HCT116 (cell line): ENCODE measurements at regions not wholly inside any gene's neighbourhood (a gene's known extent, or its start where the extent isn't known, plus 50 kb on each side); places are given as distances from the start of the nearest gene placed in this dataset.

ENCODE experiments used
- ATAC-seq: fragments of 200-7000 bp; cut with Tn5 transposase; 2 replicates; pipeline ENCODE4 v1.9.1; 2020; ENCODE audit warnings: mild to moderate bottlenecking, moderate library complexity
- BruUV-seq: library from RNA; stranded (reverse); fragments of 400-500 nt; replicated peaks from 2 replicates; lab custom pipeline; 2021; lab: Mats Ljungman, UMichigan
- CTCF ChIA-PET: fragments of 300-600 bp; sonication (Branson Sonifier 250); formaldehyde crosslinking; loops from one replicate; lab custom pipeline; 2021; ENCODE audit warnings: antibody characterized with exemption; lab: Charles Lee
- POLR2A ChIA-PET: fragments of 300-600, 350-600 bp; sonication (Branson Sonifier 250); formaldehyde crosslinking; loops from one replicate; lab custom pipeline; 2021; ENCODE audit warnings: antibody characterized with exemption; lab: Charles Lee
- RAD21 ChIA-PET, 2 experiments: fragments of 300-600 bp; sonication (Branson Sonifier 250); formaldehyde crosslinking; loops; one replicate each; lab custom pipeline; 2023; ENCODE audit warnings: low total read pairs in 2 of 2; ENCODE audit not compliant: uncharacterized antibody in 2 of 2, unreplicated experiment in 2 of 2, low non-redundant PET in 1 of 2; lab: Charles Lee
- DNase-seq: peaks from one replicate; pipeline ENCODE4 v3.0.0-alpha.2; 2010; ENCODE audit warnings: low read depth, low spot score
- H2AFZ ChIP-seq: fragments of 200-600 bp; shearing (Covaris generic), sonication (generic); 2 replicates; pipeline ENCODE4 v1.6.1; 2017; ENCODE audit warnings: low read depth, mixed run types, mixed read lengths, antibody characterized with exemption, low read length; ENCODE audit not compliant: poor library complexity, severe bottlenecking
- H3K27ac ChIP-seq: 2 replicates; pipeline ENCODE4 v1.5.1; 2012; ENCODE audit warnings: low read depth, low read length
- H3K27me3 ChIP-seq: fragments of 200-600 bp; sonication (generic); 2 replicates; pipeline ENCODE4 v1.6.1; 2016; ENCODE audit warnings: mixed run types, low read length, mixed read lengths; ENCODE audit not compliant: insufficient read depth
- H3K36me3 ChIP-seq, 2 experiments: fragments of 200-500 bp in 1 of 2; fragments of 200-600 bp in 1 of 2; sonication (Bioruptor generic) in 1 of 2; sonication (generic) in 1 of 2; 2 replicates each; pipeline versions ENCODE4 v1.5.1 to v1.6.1; 2014 to 2016; ENCODE audit warnings: low read length in 2 of 2, inconsistent platforms in 1 of 2, mixed read lengths in 1 of 2, mixed run types in 1 of 2; ENCODE audit not compliant: insufficient read depth in 2 of 2, control insufficient read depth in 1 of 2
- H3K4me1 ChIP-seq, 2 experiments: fragments of 200-600 bp in 1 of 2; sonication (generic) in 1 of 2; 2 replicates each; pipeline versions ENCODE4 v1.5.1 to v1.6.1; 2012 to 2017; ENCODE audit warnings: low read length in 2 of 2, inconsistent platforms in 1 of 2, mild to moderate bottlenecking in 1 of 2, mixed read lengths in 1 of 2, mixed run types in 1 of 2, moderate library complexity in 1 of 2; ENCODE audit not compliant: insufficient read depth in 2 of 2, control insufficient read depth in 1 of 2
- H3K4me2 ChIP-seq: fragments of 200-600 bp; sonication (generic); 2 replicates; pipeline ENCODE4 v1.6.1; 2017; ENCODE audit warnings: mixed run types, low read length, mixed read lengths
- H3K4me3 ChIP-seq, 2 experiments: fragments of 200-600 bp in 1 of 2; sonication (generic) in 1 of 2; replicated peaks in 1 of 2; 2 replicates each; pipeline ENCODE4 v1.5.1; 2011 to 2016; ENCODE audit warnings: low read length in 2 of 2, control low read depth in 1 of 2, low read depth in 1 of 2, mild to moderate bottlenecking in 1 of 2, mixed read lengths in 1 of 2, mixed run types in 1 of 2
- H3K79me2 ChIP-seq: fragments of 200-600 bp; sonication (generic); 2 replicates; pipeline ENCODE4 v1.6.1; 2017; ENCODE audit warnings: mild to moderate bottlenecking, mixed run types, low read length, moderate library complexity, mixed read lengths; ENCODE audit not compliant: insufficient read depth
- H3K9ac ChIP-seq: fragments of 200-600 bp; sonication (generic); 2 replicates; pipeline ENCODE4 v1.6.1; 2016; ENCODE audit warnings: low read length, mixed read lengths
- H3K9me2 ChIP-seq: fragments of 200-600 bp; sonication (generic), shearing (Covaris generic); 2 replicates; pipeline ENCODE4 v1.6.1; 2017; ENCODE audit warnings: mixed run types, mild to moderate bottlenecking, moderate library complexity; ENCODE audit not compliant: insufficient read depth
- H3K9me3 ChIP-seq, 2 experiments: fragments of 200-500 bp in 1 of 2; fragments of 200-600 bp in 1 of 2; sonication (Bioruptor generic) in 1 of 2; sonication (generic) in 1 of 2; 2 replicates each; pipeline ENCODE4 v1.6.1; 2014 to 2017; ENCODE audit warnings: low read length in 2 of 2, mixed read lengths in 2 of 2, inconsistent platforms in 1 of 2, low read depth in 1 of 2, mild to moderate bottlenecking in 1 of 2, mixed run types in 1 of 2, moderate library complexity in 1 of 2; ENCODE audit not compliant: control insufficient read depth in 1 of 2, insufficient read depth in 1 of 2
- H4K20me1 ChIP-seq: fragments of 200-600 bp; sonication (generic), shearing (Covaris generic); 2 replicates; pipeline ENCODE4 v1.6.1; 2017; ENCODE audit warnings: mixed run types, mild to moderate bottlenecking, moderate library complexity; ENCODE audit not compliant: insufficient read depth
- CBX3 ChIP-seq: IDR thresholded peaks from 2 replicates; pipeline ENCODE4 v1.6.1; 2012; ENCODE audit warnings: low read depth
- CEBPB ChIP-seq: IDR thresholded peaks from 2 replicates; pipeline ENCODE4 v1.6.1; 2012; ENCODE audit warnings: low read depth
- EGR1 ChIP-seq: IDR thresholded peaks from 2 replicates; pipeline ENCODE4 v1.6.1; 2012; ENCODE audit warnings: low read depth
- ELF1 ChIP-seq: IDR thresholded peaks from 2 replicates; pipeline ENCODE4 v1.6.1; 2012; ENCODE audit warnings: low read depth, borderline replicate concordance
- EZH2 ChIP-seq: fragments of 200-600 bp; sonication (generic); IDR thresholded peaks from 2 replicates; pipeline ENCODE4 v1.6.1; 2017; ENCODE audit warnings: antibody characterized with exemption, mixed run types
- EZH2phosphoT487 ChIP-seq: fragments of 200-600 bp; IDR thresholded peaks from 2 replicates; pipeline ENCODE4 v1.6.1; 2018; ENCODE audit warnings: antibody characterized with exemption, borderline replicate concordance
- FOSL1 ChIP-seq: IDR thresholded peaks from 2 replicates; pipeline ENCODE4 v1.6.1; 2012; ENCODE audit warnings: low read depth
- JUND ChIP-seq: IDR thresholded peaks from 2 replicates; pipeline ENCODE4 v1.6.1; 2012
- POLR2A ChIP-seq: IDR thresholded peaks from 2 replicates; pipeline ENCODE4 v1.7.0; 2011; ENCODE audit warnings: borderline replicate concordance; ENCODE audit not compliant: insufficient read depth, insufficient read length; ENCODE audit errors: extremely low read depth
- POLR2AphosphoS5 ChIP-seq: IDR thresholded peaks from 2 replicates; pipeline ENCODE4 v1.6.1; 2011; ENCODE audit warnings: mild to moderate bottlenecking, low read depth, low read length, moderate library complexity
- RAD21 ChIP-seq: IDR thresholded peaks from 2 replicates; pipeline ENCODE4 v1.6.1; 2012; ENCODE audit warnings: low read depth, mild to moderate bottlenecking
- SIN3A ChIP-seq: IDR thresholded peaks from 2 replicates; pipeline ENCODE4 v1.6.1; 2012; ENCODE audit warnings: low read depth
- SRF ChIP-seq: IDR thresholded peaks from 2 replicates; pipeline ENCODE4 v1.6.1; 2012; ENCODE audit warnings: low read depth
- TCF7L2 ChIP-seq: IDR thresholded peaks from 2 replicates; pipeline ENCODE4 v1.7.0; 2011; ENCODE audit warnings: borderline replicate concordance, inconsistent platforms; ENCODE audit not compliant: insufficient read depth, insufficient read length; ENCODE audit errors: extremely low read depth
- YY1 ChIP-seq: IDR thresholded peaks from 2 replicates; pipeline ENCODE4 v1.6.1; 2011; ENCODE audit warnings: low read length, low read depth, moderate library complexity, mild to moderate bottlenecking; ENCODE audit not compliant: insufficient replicate concordance; ENCODE audit errors: extremely low read depth
- ZFX ChIP-seq: fragments of 450-650 bp; IDR thresholded peaks from 2 replicates; pipeline ENCODE4 v1.6.1; 2017
- intact Hi-C: fragments of 100-400 bp; cut with micrococcal nuclease; formaldehyde crosslinking; loops from 2 replicates; pipeline ENCODE4 v1.10.0; 2022
- TF ChIP-seq, protein P1 (sequence below): IDR thresholded peaks from 2 replicates; pipeline ENCODE4 v1.6.1; 2012; ENCODE audit warnings: low read depth
- TF ChIP-seq, protein P2 (sequence below), 3 experiments: fragments of 200-600 bp in 1 of 3; sonication (generic) in 1 of 3; IDR thresholded peaks in 2 of 3; conservative IDR thresholded peaks in 1 of 3; 2 replicates each; pipeline ENCODE4 v1.5.1; 2012 to 2017; ENCODE audit warnings: low read depth in 2 of 3, low read length in 2 of 3, antibody characterized with exemption in 1 of 3, borderline replicate concordance in 1 of 3, control low read depth in 1 of 3, mild to moderate bottlenecking in 1 of 3, mixed read lengths in 1 of 3, mixed run types in 1 of 3, moderate library complexity in 1 of 3; ENCODE audit not compliant: insufficient read depth in 1 of 3
- TF ChIP-seq, protein P3 (sequence below): IDR thresholded peaks from 2 replicates; pipeline ENCODE4 v1.6.1; 2012
- TF ChIP-seq, protein P4 (sequence below): IDR thresholded peaks from 2 replicates; pipeline ENCODE4 v1.6.1; 2011; ENCODE audit warnings: mild to moderate bottlenecking, low read length, moderate library complexity; ENCODE audit not compliant: insufficient replicate concordance; ENCODE audit errors: extremely low read depth

DNA sequence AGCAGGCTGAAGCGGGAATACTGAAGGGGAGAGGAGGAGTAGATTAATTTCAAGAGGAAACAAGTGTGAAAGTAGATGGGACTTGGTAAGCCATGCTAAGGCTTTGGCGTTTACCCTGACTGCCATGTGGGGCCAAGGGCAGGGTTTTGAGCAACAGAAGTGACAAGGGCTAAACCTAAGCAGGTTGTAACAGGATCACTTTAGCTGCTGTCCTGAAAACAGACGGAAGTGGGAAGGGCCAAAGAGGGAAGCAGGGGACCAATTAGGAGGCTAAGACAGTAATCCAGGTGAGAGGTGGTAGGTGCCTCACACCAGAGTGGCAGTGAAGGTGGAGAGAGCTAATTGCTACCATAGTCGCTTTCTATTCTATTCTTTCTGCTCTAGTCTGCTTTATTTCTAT lies 166.5 kb downstream of the PJA1 start:
- no peak overlapping the region for H3K27ac ChIP-seq
- ChIA-PET RAD21 (no interaction called here), POLR2A (interaction anchor here (1.7 kb wide), 1 partner anchor 170 kb away, joined by 4 read pairs; the partner anchor contains the start of gene EFNB1), CTCF (no interaction called here)
- H4K20me1 ChIP-seq, result no peaks in the 10 kb centered on the region
- H3K36me3 ChIP-seq, result no peaks in the 10 kb centered on the region
- intact Hi-C loops, result no loop called here
- BruUV-seq, result no TSS peak
- H3K4me1 ChIP-seq, result peaks cover 0 to 14% of the 10 kb centered on the region in 2 experiments; a peak in 1 of 4 replicates
- no peaks in the 10 kb centered on the region for H3K9me2 ChIP-seq
- no peak overlapping the region for H2AFZ ChIP-seq
- H3K9me3 ChIP-seq, result no peaks in the 10 kb centered on the region
- no peaks in the 10 kb centered on the region for H3K27me3 ChIP-seq
- DNase-seq (no peak), ATAC-seq (no peak)
- peak overlapping the region; percentile 21; the same call in 1 of the 2 replicates for H3K4me2 ChIP-seq
- TF ChIP-seq SIN3A (no peak), FOSL1 (no peak), ELF1 (no peak), YY1 (no peak), SRF (no peak), RAD21 (no peak), POLR2A (no peak), EZH2phosphoT487 (no peak), TCF7L2 (no peak), JUND (no peak), ZFX (no peak), POLR2AphosphoS5 (no peak), CEBPB (no peak), EZH2 (no peak), EGR1 (no peak), CBX3 (no peak)
- TF ChIP-seq, protein P1, sequence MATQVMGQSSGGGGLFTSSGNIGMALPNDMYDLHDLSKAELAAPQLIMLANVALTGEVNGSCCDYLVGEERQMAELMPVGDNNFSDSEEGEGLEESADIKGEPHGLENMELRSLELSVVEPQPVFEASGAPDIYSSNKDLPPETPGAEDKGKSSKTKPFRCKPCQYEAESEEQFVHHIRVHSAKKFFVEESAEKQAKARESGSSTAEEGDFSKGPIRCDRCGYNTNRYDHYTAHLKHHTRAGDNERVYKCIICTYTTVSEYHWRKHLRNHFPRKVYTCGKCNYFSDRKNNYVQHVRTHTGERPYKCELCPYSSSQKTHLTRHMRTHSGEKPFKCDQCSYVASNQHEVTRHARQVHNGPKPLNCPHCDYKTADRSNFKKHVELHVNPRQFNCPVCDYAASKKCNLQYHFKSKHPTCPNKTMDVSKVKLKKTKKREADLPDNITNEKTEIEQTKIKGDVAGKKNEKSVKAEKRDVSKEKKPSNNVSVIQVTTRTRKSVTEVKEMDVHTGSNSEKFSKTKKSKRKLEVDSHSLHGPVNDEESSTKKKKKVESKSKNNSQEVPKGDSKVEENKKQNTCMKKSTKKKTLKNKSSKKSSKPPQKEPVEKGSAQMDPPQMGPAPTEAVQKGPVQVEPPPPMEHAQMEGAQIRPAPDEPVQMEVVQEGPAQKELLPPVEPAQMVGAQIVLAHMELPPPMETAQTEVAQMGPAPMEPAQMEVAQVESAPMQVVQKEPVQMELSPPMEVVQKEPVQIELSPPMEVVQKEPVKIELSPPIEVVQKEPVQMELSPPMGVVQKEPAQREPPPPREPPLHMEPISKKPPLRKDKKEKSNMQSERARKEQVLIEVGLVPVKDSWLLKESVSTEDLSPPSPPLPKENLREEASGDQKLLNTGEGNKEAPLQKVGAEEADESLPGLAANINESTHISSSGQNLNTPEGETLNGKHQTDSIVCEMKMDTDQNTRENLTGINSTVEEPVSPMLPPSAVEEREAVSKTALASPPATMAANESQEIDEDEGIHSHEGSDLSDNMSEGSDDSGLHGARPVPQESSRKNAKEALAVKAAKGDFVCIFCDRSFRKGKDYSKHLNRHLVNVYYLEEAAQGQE, result no peak
- TF ChIP-seq, protein P2, sequence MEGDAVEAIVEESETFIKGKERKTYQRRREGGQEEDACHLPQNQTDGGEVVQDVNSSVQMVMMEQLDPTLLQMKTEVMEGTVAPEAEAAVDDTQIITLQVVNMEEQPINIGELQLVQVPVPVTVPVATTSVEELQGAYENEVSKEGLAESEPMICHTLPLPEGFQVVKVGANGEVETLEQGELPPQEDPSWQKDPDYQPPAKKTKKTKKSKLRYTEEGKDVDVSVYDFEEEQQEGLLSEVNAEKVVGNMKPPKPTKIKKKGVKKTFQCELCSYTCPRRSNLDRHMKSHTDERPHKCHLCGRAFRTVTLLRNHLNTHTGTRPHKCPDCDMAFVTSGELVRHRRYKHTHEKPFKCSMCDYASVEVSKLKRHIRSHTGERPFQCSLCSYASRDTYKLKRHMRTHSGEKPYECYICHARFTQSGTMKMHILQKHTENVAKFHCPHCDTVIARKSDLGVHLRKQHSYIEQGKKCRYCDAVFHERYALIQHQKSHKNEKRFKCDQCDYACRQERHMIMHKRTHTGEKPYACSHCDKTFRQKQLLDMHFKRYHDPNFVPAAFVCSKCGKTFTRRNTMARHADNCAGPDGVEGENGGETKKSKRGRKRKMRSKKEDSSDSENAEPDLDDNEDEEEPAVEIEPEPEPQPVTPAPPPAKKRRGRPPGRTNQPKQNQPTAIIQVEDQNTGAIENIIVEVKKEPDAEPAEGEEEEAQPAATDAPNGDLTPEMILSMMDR (IDR thresholded peaks at IDR 0.05 in 2 of 3, conservative IDR thresholded peaks at IDR 0.05 in 1 of 3; ENCODE audit: borderline replicate concordance in 1 of 3, insufficient read depth in 1 of 3, low read depth in 2 of 3, low read length in 2 of 3), result no peak
- TF ChIP-seq, protein P3, sequence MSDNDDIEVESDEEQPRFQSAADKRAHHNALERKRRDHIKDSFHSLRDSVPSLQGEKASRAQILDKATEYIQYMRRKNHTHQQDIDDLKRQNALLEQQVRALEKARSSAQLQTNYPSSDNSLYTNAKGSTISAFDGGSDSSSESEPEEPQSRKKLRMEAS, result no peak
- TF ChIP-seq, protein P4, sequence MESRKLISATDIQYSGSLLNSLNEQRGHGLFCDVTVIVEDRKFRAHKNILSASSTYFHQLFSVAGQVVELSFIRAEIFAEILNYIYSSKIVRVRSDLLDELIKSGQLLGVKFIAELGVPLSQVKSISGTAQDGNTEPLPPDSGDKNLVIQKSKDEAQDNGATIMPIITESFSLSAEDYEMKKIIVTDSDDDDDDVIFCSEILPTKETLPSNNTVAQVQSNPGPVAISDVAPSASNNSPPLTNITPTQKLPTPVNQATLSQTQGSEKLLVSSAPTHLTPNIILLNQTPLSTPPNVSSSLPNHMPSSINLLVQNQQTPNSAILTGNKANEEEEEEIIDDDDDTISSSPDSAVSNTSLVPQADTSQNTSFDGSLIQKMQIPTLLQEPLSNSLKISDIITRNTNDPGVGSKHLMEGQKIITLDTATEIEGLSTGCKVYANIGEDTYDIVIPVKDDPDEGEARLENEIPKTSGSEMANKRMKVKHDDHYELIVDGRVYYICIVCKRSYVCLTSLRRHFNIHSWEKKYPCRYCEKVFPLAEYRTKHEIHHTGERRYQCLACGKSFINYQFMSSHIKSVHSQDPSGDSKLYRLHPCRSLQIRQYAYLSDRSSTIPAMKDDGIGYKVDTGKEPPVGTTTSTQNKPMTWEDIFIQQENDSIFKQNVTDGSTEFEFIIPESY, result no peak
- no peaks in the 10 kb centered on the region for H3K79me2 ChIP-seq
- no peak overlapping the region for H3K9ac ChIP-seq
- no peak overlapping the region for H3K4me3 ChIP-seq
